ENCODE measurements at regions not wholly inside any gene's neighbourhood (a gene's known extent, or its start where the extent isn't known, plus 50 kb on each side); places are given as distances from the start of the nearest gene placed in this dataset.
"Not testable (repeated sequence)": the region's sequence is repeated elsewhere in the genome, so short reads cannot be mapped to it uniquely, and the experiment has no call there.

GRCh38 chr4:19492606-19493005, 759.1 kb upstream of the SLIT2 start:
- DNase-seq = no peak

- DNase-seq = no peak
Measured at GRCh38 chr4:19486400-19486799, 765.3 kb upstream of the SLIT2 start.

GRCh38 chr4:19478791-19479190, 772.9 kb upstream of the SLIT2 start:
- no peak for DNase-seq

DNA sequence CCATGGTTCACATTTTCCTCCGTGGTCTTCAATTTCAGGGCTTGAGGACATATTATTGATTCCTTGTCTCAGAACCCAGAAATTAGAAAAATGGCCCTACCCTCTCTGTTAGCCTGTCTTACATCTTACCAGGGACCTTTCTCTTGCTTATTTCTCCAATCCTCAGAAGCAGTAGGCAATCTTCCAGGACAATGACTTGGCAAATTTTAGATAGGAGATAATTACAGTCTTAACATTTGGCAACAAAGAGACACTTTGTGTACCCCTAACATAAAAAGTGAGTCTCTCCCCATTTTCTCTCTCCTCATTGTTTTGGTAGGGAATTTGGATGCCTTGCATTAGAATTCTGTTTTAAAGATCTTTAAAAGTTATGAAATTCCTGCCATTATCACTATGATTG, 778.1 kb upstream of the SLIT2 start:
- no peak for DNase-seq

GRCh38 chr4:19472666-19473065, 779.0 kb upstream of the SLIT2 start:
- DNase-seq = no peak

DNA sequence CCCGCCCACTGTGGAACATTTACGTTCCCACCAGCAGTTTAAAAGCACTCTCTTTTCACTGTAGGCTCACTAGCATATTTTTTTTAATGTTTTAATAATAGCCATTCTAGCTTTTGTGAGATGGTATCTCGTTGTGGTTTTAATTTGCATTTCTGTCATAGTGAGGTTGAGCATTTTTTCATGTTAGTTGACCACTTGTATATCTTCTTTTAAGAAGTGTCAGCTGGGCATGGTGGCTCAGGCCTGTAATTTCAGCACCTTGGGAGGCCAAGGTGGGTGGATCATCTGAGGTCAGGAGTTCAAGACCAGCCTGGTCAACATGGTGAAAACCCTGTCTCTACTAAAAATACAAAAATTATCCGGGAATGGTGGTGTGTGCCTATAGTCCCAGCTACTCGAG, 781.7 kb upstream of the SLIT2 start:
- not testable (repeated sequence) for DNase-seq

- DNase-seq = no peak
Measured at GRCh38 chr4:19462117-19462516, 789.6 kb upstream of the SLIT2 start.

GRCh38 chr4:19455850-19456602, 795.7 kb upstream of the SLIT2 start:
- no peak for DNase-seq

DNA sequence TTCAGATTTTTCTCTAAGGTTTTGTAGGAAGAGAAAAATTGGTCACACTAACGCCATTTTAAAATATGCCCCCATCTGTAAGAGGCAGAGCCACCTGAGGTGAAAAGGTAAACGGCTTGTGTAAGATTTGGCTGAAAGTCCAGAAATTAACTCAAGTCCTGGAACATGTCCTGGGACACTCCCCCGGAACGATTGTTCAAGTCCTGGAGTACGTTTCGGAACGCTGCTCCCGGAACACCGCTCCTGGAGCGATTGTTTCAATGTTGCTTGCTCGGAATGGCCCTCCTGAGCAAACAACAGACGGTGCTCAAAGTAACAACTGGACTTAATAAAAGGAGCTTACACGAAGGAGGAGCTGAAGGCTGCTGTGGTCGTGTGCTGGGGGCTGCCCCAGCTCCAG, 796.5 kb upstream of the SLIT2 start:
- DNase-seq = no peak

DNA sequence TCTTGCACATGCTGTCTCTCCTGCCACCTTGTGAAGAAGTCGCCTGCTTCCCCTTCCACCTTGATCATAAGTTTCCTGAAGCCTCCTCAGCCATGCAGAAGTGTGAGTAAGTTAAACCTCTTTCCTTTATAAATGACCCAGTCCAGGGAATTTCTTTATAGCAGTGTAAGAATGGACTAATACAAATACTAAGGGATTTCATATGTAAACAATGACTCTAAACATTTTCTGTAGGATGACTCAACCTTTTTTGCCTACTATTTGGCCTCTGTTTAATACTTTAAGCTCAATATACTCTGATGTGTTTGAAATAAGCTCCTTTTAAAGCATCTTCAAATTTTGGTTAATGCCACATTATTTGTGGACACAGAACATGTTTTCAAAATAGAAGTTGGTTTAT, 813.5 kb upstream of the SLIT2 start:
- no peak for DNase-seq

- no peak for DNase-seq
Measured at GRCh38 chr4:19437008-19437407, 814.7 kb upstream of the SLIT2 start.

- no peak for DNase-seq
Measured at GRCh38 chr4:19429684-19430083, 822.0 kb upstream of the SLIT2 start.

DNA sequence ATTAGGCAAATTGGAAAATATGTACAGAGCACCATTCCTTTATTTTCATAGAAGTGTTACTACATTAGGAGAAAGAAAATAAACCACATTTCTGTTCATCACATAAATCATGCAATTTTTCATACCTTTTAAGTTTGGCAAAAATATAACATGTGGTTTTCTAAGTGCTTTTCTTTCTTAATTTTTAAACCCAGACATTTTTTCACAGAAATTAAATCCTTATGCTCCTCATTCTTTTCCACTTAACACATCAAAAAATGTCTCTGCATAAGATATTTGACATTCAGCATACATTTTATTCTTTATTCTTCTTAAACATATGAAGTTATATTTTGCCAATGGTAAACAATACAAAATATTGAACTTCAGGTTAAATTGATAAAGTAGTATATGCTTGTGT, 826.6 kb upstream of the SLIT2 start:
- no peak for DNase-seq

DNA sequence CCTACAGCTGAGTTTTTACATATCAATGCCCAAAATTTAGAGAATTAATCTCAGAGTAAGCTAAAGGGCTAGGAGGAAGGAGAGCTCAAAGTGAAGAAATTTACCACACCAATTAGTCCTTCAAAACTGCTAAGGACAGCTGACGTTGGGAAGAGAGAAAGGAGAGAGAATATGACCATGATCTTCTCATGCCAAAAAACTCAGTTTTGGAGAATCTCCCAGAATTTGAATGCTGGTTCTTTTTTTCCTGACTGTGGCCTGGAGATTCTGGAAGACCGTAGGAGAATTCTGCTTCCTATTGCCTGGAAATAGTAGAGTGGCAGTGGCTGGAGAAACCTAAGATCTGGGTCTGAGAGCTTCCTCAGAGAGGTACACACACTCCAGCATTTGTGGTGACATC, 834.4 kb upstream of the SLIT2 start:
- no peak for DNase-seq

DNA sequence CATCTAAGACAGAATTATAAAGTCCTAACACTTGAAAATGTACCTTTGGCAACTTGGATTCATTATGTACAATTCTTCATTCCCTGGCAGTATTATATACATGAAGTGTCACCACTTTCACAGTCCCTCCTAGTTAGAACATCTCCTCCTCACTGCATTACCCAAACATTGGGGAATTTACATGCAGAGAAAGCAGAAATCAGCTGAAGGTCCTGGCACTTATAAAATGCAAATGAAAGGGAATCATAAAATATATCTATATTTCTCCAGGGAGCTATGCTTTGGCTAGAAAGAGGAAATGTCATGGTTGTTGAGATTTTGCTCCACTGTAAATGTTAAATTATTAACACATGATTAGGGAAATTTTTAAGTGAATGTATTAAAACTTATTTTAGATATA, 835.6 kb upstream of the SLIT2 start:
- DNase-seq = no peak

- no peak for DNase-seq
Measured at GRCh38 chr4:19408490-19408889, 843.2 kb upstream of the SLIT2 start.

DNA sequence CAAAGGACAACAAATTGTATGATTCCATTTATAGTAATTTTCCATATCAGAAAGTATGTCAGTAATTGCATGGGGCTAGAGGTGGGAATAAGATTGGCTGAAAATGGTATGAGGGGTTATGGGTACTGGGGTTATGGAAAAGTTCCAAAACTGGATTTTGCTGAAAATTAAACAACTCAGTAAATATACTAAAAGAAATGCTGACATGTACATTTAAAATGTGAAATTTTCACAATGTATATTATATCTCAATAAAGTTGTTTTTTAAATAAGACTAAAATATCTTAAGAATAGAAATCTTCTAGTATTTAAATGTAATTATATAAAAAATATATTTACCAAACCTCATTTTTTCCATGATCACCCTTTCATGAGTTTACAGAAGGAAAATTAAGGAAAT, 844.9 kb upstream of the SLIT2 start:
- no peak for DNase-seq

DNA sequence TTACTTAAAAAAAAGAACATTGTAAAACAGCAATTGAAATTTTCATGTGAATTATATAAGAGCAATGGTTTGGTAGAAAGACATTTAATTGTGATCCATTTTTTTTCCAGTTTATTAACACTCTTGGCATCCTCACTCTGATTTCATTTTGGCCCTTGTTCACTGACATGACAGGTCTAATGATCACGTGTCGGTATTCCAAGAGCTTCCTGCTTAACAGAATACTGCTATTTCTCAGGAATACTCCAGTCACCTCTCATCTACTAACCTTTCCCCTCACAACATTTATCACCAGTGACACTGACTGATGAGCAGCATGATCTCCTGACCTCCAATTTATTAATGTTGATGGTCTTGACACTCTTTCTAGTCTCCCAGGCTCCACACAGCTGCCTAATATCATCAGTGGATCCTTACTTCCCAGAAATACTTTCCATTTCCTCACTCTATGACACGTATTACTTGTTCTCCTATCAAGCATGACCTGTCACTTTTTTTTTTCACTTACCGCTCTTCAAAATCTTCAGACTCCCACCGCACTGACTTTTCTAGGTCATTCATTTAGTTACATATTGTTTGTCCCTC, 847.8 kb upstream of the SLIT2 start:
- no peak for DNase-seq

GRCh38 chr4:19402581-19403065, 849.1 kb upstream of the SLIT2 start:
- DNase-seq = no peak

GRCh38 chr4:19401301-19402080, 850.2 kb upstream of the SLIT2 start:
- no peak for DNase-seq

DNA sequence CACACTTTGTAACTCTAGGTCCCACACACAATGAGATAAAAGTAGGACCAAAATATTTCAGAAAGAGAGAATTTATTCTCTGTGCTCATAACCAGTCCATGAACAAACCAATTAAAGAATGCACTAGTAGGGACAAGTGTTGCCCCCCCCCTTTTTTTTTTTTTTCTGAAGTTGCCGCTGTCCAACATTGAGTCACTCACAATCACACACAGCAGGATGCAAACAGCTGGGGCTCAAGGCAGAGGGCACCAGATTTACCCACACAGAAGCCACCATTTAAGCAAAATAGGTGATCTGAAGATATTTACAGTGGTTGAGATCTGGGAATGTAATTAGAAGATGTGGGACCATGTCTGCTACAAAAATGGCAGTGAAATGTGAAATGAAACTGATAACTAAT, 850.9 kb upstream of the SLIT2 start:
- DNase-seq = no peak

DNA sequence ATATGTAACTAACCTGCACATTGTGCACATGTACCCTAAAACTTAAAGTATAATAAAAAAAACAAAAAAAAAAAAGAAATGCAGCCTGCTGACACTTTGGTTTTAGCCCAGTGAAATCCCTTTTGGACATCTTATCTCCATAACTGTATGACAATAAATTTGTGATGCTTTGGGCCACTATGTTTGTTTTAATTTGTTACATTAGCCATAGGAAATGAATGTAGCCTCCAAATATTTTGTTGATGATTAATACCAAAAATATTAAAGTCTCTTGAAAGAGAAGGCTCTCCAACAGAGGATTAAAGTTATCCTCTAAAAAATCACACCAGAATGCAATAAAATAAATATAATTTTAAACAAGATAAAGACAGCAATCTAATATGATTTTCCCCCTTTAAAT, 852.7 kb upstream of the SLIT2 start:
- no peak for DNase-seq

DNA sequence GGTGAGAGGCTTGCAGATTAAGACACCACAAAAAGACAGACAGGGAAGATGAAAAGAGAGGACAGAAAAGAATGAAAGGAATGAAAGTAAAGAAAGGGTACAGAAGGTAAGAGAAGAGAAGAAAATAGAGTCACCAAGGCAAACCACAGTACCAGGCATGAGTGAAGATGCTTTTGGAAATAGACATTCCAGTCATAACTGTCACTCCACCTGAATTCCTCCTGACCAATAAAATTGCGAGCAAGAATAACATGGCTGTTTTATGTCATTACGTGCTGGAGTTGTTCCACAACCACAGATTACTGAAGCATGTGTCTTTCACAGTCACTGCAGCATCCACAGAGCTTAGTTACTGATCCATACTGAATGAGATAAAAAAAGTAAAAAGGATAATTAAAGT, 864.9 kb upstream of the SLIT2 start:
- no peak for DNase-seq

All from activated CD4-positive, alpha-beta T cell treated with anti-CD3 and anti-CD28 coated beads for 1 hour (primary cell).